ENCODE measurements at regions not wholly inside any gene's neighbourhood (a gene's known extent, or its start where the extent isn't known, plus 50 kb on each side); places are given as distances from the start of the nearest gene placed in this dataset.

DNA sequence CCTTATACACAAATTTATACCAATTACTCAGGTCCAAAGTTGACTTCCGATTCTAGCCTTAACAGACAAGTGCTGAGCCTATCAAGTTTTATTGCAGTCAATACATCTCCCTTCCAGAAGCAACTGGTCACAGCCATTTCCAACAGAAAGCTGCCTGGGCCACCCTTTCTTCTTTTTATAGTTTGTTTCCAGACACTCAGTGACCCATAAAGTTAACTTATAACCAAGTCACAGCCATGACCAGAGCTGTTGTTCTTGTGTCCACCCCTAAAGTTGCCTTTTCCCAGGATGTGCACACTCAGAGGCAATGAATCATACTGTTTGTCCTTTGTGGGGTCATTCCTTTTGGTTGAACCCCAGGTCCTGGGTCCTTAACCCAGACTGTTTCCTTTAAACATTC lies 89.9 kb downstream of the CD83 start:
- DNase-seq (ENCODE audit: low read depth in 1 of 2, low spot score in 1 of 2): no peak
- in situ Hi-C loops (cut with HindIII; ENCODE audit: low pct_unique_long_range_greater_than_20kb, low sequenced_read_pairs): no loop called here
- no peak for TF ChIP-seq JUND (IDR thresholded peaks at IDR 0.05; ENCODE audit: low read depth)

DNA sequence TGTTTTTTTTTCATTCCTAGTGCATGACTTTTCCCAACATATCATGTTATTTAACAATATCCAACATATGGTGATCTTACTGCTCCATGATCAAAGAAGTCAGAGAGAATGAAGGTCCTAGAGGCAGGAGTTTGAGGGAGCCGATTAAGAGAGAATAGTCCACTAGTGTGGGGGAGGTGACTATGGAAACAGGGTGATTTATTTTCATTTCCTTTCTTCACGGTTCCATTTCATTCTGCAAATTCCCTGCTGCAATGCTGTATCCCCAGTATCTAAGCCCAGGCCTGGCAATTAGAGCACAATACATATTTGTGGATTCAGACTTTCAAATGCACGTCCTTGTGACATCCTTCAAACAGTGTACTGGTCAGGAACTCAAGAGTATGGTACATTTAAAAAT lies 91.4 kb downstream of the CD83 start:
- no peak for DNase-seq (ENCODE audit: low read depth in 1 of 2, low spot score in 1 of 2)
- no peak for TF ChIP-seq JUND (IDR thresholded peaks at IDR 0.05; ENCODE audit: low read depth)
- in situ Hi-C loops (cut with HindIII; ENCODE audit: low pct_unique_long_range_greater_than_20kb, low sequenced_read_pairs): no loop called here

- TF ChIP-seq JUND (IDR thresholded peaks at IDR 0.05; ENCODE audit: low read depth): no peak
- in situ Hi-C loops (cut with HindIII; ENCODE audit: low pct_unique_long_range_greater_than_20kb, low sequenced_read_pairs): no loop called here
- DNase-seq (ENCODE audit: low read depth in 1 of 2, low spot score in 1 of 2): no peak
Observed at GRCh38 chr6:14210077-14210476, 92.5 kb downstream of the CD83 start.

GRCh38 chr6:14210663-14211561 lies 93.3 kb downstream of the CD83 start:
- DNase-seq (ENCODE audit: low read depth in 1 of 2, low spot score in 1 of 2): peak; percentile 95 to 97
- TF ChIP-seq JUND (IDR thresholded peaks at IDR 0.05; ENCODE audit: low read depth): no peak
- in situ Hi-C loops (cut with HindIII; ENCODE audit: low pct_unique_long_range_greater_than_20kb, low sequenced_read_pairs): no loop called here

GRCh38 chr6:14211562-14211942 lies 94.0 kb downstream of the CD83 start:
- no peak for TF ChIP-seq JUND (IDR thresholded peaks at IDR 0.05; ENCODE audit: low read depth)
- no peak for DNase-seq (ENCODE audit: low read depth in 1 of 2, low spot score in 1 of 2)
- in situ Hi-C loops (cut with HindIII; ENCODE audit: low pct_unique_long_range_greater_than_20kb, low sequenced_read_pairs): no loop called here

DNA sequence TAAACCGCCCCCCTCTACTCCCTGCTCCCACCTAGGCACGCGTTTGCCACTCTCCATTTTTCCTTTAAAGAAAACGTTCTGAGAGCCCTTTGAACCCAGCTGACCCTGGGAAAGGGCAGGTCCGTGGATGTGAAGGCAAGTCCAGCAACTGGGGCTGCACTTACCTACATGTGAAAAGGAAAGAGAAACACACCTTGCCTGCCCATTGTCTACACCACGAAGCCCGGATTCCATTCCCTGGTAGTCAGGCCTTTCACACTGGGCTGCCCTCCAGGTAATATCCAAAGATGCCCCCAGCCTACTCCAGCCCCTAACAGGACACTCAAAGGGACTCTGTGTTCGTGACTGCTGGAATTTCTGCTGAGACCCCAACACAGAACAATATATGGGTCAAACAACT lies 94.4 kb downstream of the CD83 start:
- in situ Hi-C loops (cut with HindIII; ENCODE audit: low pct_unique_long_range_greater_than_20kb, low sequenced_read_pairs): no loop called here
- no peak for DNase-seq (ENCODE audit: low read depth in 1 of 2, low spot score in 1 of 2)
- TF ChIP-seq JUND (IDR thresholded peaks at IDR 0.05; ENCODE audit: low read depth): no peak

DNA sequence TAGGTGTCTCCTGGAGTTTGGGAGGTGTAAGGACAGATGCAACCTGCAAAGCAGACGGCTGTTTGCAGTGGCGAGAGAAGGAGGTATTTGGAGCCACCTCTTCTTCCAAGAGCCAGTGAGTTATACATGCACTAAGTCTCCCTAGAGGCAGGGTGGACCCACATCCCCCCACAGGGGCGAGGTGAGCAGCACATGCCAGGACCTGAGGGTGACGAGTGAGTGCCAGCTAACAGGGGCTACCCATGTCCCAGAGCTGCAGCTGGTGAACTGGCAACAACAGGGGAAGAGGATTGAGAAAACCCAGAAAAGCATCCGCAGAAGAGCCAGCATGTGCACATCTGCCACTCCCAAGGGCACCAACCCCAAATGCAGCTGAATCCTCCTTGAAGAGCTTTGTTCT lies 95.1 kb downstream of the CD83 start:
- DNase-seq (ENCODE audit: low read depth in 1 of 2, low spot score in 1 of 2): no peak
- no peak for TF ChIP-seq JUND (IDR thresholded peaks at IDR 0.05; ENCODE audit: low read depth)
- in situ Hi-C loops (cut with HindIII; ENCODE audit: low pct_unique_long_range_greater_than_20kb, low sequenced_read_pairs): no loop called here

DNA sequence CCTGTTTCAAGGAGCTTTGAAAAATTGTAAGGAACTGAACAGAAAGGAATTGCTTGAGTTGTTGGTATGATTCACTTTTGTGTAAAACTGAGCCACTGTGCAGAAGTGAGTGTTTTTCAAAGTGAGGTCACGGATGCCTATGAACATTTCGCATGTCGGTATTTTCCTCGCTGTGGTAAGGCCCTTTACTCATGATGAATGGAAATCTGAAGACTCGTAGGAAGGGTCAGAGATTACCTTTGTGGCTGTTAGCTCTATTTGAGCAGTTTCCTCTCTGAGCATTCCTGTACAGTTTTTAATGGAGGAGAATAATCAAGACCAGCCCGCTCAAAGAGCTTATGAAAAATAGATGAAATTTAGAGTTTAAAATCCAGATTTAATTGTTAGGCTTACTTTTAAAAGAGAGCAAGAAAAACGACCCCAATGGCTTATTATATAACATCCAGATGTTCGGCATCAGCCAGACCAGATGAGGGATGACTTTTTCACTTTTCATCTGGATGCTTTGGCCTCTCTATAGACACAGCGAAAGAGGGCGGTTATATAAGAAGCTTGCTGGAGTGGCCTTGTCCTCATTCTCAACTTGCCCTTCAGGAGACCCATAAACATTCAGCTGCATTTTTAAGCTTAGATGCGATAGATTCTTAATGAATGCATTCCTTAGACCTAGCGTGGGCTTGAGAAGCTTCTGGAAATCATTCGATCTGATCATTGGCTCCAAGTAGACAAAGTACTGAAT lies 99.5 kb downstream of the CD83 start:
- in situ Hi-C loops (cut with HindIII; ENCODE audit: low pct_unique_long_range_greater_than_20kb, low sequenced_read_pairs): no loop called here
- no peak for TF ChIP-seq JUND (IDR thresholded peaks at IDR 0.05; ENCODE audit: low read depth)
- no peak for DNase-seq (ENCODE audit: low read depth in 1 of 2, low spot score in 1 of 2)

DNA sequence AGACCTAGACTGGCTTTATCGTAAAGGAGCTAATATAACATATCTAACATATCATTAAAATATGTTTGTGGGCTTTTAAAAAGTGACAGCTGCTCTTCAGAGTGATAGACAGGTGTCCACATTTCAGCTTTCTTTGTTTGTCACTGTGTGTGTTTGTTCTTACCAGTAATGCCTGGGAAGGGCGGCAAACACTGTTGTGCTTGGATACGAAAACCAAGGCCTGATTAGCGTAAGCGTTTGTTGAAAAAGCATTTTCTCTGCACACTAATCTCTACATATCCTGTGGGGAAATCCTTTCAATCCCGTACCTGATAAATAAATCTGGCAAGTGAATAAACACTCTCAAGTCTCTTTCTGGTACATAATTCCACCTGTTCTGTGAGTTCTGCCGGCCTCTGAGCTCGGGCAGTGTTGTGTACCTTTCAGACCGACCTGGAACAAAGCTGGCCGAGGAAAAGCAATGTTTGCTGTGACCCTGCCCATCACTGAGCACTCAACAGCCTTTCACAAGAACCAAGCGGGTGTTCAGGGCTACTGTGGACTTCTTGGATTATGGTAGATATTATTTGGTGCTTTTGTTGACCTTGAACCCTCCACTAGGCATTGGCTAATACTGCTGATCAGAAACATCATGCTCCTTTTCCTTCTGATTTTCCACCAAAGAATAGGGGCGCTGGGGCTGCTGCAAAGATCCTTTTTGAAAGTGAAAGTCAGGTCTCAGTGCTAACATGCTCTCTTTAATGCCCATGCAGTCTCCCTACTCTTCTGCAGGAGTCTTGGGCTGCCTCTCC lies 100.4 kb downstream of the CD83 start:
- no peak for DNase-seq (ENCODE audit: low read depth in 1 of 2, low spot score in 1 of 2)
- no peak for TF ChIP-seq JUND (IDR thresholded peaks at IDR 0.05; ENCODE audit: low read depth)
- in situ Hi-C loops (cut with HindIII; ENCODE audit: low pct_unique_long_range_greater_than_20kb, low sequenced_read_pairs): no loop called here

- DNase-seq (ENCODE audit: low read depth in 1 of 2, low spot score in 1 of 2): no peak
- TF ChIP-seq JUND (IDR thresholded peaks at IDR 0.05; ENCODE audit: low read depth): no peak
- in situ Hi-C loops (cut with HindIII; ENCODE audit: low pct_unique_long_range_greater_than_20kb, low sequenced_read_pairs): no loop called here
Observed at GRCh38 chr6:14218519-14218800, 100.9 kb downstream of the CD83 start.

- TF ChIP-seq JUND (IDR thresholded peaks at IDR 0.05; ENCODE audit: low read depth): no peak
- DNase-seq (ENCODE audit: low read depth in 1 of 2, low spot score in 1 of 2): no peak
- in situ Hi-C loops (cut with HindIII; ENCODE audit: low pct_unique_long_range_greater_than_20kb, low sequenced_read_pairs): no loop called here
Observed at GRCh38 chr6:14221564-14222279, 104.2 kb downstream of the CD83 start.

DNA sequence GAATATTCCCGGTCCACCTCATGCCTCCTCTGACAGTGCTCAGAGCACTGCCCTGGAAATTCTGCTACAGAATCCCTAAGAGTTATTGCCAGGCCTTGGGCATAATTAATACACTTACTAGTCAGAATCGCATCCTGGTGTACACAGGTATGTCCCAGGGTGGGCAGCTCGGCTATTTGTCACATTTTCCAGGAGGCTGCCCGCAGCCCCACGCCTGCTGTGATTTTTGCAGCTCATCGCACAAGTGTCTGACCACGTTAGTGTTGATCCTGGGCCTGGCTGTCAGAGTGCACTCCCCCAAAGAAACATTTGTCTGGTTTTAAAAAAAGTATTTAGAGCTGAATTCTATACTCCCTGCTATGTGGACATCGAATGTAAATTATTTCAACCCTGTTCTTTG lies 105.4 kb downstream of the CD83 start:
- DNase-seq (ENCODE audit: low read depth in 1 of 2, low spot score in 1 of 2): no peak
- in situ Hi-C loops (cut with HindIII; ENCODE audit: low pct_unique_long_range_greater_than_20kb, low sequenced_read_pairs): no loop called here
- TF ChIP-seq JUND (IDR thresholded peaks at IDR 0.05; ENCODE audit: low read depth): no peak
